ENCODE measurements at regions not wholly inside any gene's neighbourhood (a gene's known extent, or its start where the extent isn't known, plus 50 kb on each side); places are given as distances from the start of the nearest gene placed in this dataset.
A peak's percentile ranks its signal among the peaks of the same experiment; 100 is the strongest.
"Not testable (repeated sequence)": the region's sequence is repeated elsewhere in the genome, so short reads cannot be mapped to it uniquely, and the experiment has no call there.

- DNase-seq (ENCODE audit: unreplicated experiment) = peak; percentile 62
- H3K4me1 Mint-ChIP-seq (ENCODE audit: insufficient read depth, unreplicated experiment); H3K36me3 Mint-ChIP-seq (ENCODE audit: insufficient read depth, unreplicated experiment); H3K27ac Mint-ChIP-seq (ENCODE audit: low read depth, unreplicated experiment); CTCF ChIA-PET; H3K4me3 Mint-ChIP-seq (ENCODE audit: unreplicated experiment); H3K9me3 Mint-ChIP-seq (ENCODE audit: unreplicated experiment); POLR2A ChIA-PET; BruUV-seq (replicated peaks): not testable (repeated sequence)
- intact Hi-C loops (cut with micrococcal nuclease) = loop anchor here (5.0 to 10.0 kb wide), 2 partner anchors 79 to 117 kb away; partner anchors contain the start of gene LPCAT1
- peaks cover 69% of the 10 kb centered on the region for H3K27me3 Mint-ChIP-seq (ENCODE audit: insufficient read depth, unreplicated experiment)
Observed at GRCh38 chr5:1601565-1601964, 77.8 kb upstream of the LPCAT1 start.

DNA sequence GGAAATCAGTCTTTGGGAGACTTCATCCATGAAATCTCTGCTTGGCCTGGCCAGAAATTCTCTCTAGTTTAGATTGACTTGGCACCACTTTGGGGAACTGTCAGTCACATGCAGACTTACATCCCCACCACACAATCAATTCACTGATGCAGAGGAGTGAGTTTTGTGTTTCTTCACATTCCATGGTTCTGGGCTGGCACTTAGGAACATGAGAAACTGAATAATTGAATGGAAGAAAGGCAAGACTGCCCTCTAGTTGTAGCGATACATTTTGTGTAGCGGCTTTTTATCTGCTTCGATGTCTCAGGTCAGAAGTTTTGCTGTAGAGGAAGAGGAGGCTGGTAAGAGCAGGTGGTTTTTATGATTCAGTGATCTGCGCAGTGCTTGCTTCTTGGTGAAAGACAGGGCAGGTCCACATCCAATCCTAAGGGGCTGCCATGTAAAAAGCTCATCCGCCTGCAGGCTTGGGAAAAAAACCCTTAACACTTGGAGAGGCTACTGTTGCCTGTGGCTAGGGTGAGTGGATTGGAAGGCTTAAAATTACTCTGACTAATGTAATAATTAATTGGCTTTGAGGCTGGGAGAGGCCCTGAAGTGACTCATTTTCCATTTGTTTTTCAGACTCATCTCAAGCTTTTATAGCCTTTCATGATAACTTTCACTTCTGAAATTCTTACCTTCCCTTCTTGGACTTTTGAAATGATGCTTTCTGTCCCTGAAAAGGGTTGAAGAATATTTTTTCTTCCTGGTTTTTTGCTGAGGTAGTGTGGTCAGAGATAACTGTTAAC, 75.4 kb upstream of the LPCAT1 start:
- BruUV-seq (replicated peaks); H3K4me3 Mint-ChIP-seq (ENCODE audit: unreplicated experiment); H3K9me3 Mint-ChIP-seq (ENCODE audit: unreplicated experiment); POLR2A ChIA-PET; intact Hi-C loops (cut with micrococcal nuclease); H3K36me3 Mint-ChIP-seq (ENCODE audit: insufficient read depth, unreplicated experiment); CTCF ChIA-PET; H3K27ac Mint-ChIP-seq (ENCODE audit: low read depth, unreplicated experiment); H3K4me1 Mint-ChIP-seq (ENCODE audit: insufficient read depth, unreplicated experiment): not testable (repeated sequence)
- TF ChIP-seq, protein P1, sequence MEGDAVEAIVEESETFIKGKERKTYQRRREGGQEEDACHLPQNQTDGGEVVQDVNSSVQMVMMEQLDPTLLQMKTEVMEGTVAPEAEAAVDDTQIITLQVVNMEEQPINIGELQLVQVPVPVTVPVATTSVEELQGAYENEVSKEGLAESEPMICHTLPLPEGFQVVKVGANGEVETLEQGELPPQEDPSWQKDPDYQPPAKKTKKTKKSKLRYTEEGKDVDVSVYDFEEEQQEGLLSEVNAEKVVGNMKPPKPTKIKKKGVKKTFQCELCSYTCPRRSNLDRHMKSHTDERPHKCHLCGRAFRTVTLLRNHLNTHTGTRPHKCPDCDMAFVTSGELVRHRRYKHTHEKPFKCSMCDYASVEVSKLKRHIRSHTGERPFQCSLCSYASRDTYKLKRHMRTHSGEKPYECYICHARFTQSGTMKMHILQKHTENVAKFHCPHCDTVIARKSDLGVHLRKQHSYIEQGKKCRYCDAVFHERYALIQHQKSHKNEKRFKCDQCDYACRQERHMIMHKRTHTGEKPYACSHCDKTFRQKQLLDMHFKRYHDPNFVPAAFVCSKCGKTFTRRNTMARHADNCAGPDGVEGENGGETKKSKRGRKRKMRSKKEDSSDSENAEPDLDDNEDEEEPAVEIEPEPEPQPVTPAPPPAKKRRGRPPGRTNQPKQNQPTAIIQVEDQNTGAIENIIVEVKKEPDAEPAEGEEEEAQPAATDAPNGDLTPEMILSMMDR (IDR thresholded peaks at IDR 0.05; ENCODE audit: unreplicated experiment) = peak; percentile 30
- peaks cover 61% of the 10 kb centered on the region for H3K27me3 Mint-ChIP-seq (ENCODE audit: insufficient read depth, unreplicated experiment)
- peak; percentile 62 for DNase-seq (ENCODE audit: unreplicated experiment)

DNA sequence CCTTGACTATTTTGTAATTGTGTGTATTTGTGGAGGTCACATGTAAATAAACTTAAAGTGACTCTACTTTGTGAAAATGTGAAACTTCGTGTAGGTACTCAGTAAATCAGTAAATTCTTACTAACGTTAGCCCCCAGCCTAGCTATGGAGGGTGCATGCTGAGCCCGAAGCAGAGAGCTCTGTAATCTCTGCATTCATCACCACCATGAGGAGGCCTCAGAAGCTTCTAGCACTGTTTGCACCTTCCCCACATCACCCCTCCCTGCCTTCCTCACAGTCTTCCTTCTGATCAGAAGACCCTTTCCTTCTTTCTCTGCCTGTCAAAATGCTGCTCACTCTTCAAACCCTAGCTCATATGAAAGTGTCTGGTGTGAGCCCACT, 73.3 kb upstream of the LPCAT1 start:
- intact Hi-C loops (cut with micrococcal nuclease); BruUV-seq (replicated peaks); H3K36me3 Mint-ChIP-seq (ENCODE audit: insufficient read depth, unreplicated experiment); H3K9me3 Mint-ChIP-seq (ENCODE audit: unreplicated experiment); H3K4me3 Mint-ChIP-seq (ENCODE audit: unreplicated experiment); H3K4me1 Mint-ChIP-seq (ENCODE audit: insufficient read depth, unreplicated experiment); POLR2A ChIA-PET; DNase-seq (ENCODE audit: unreplicated experiment); H3K27ac Mint-ChIP-seq (ENCODE audit: low read depth, unreplicated experiment): not testable (repeated sequence)
- CTCF ChIA-PET = interaction anchor here (0.6 kb wide), 1 partner anchor 104 kb away, joined by 3 read pairs; no protein-coding TSS in a partner anchor
- H3K27me3 Mint-ChIP-seq (ENCODE audit: insufficient read depth, unreplicated experiment) = peaks cover 45% of the 10 kb centered on the region

GRCh38 chr5:1596462-1597092, 72.8 kb upstream of the LPCAT1 start:
- intact Hi-C loops (cut with micrococcal nuclease); POLR2A ChIA-PET; H3K27ac Mint-ChIP-seq (ENCODE audit: low read depth, unreplicated experiment); BruUV-seq (replicated peaks); H3K36me3 Mint-ChIP-seq (ENCODE audit: insufficient read depth, unreplicated experiment); H3K9me3 Mint-ChIP-seq (ENCODE audit: unreplicated experiment); H3K4me1 Mint-ChIP-seq (ENCODE audit: insufficient read depth, unreplicated experiment); DNase-seq (ENCODE audit: unreplicated experiment); H3K4me3 Mint-ChIP-seq (ENCODE audit: unreplicated experiment): not testable (repeated sequence)
- CTCF ChIA-PET = interaction anchor here (0.6 kb wide), 1 partner anchor 104 kb away, joined by 3 read pairs; no protein-coding TSS in a partner anchor
- H3K27me3 Mint-ChIP-seq (ENCODE audit: insufficient read depth, unreplicated experiment) = peaks cover 41% of the 10 kb centered on the region

GRCh38 chr5:1594357-1595106, 70.8 kb upstream of the LPCAT1 start:
- BruUV-seq (replicated peaks) = no TSS peak
- TF ChIP-seq, protein P1 (IDR thresholded peaks at IDR 0.05; ENCODE audit: unreplicated experiment) = no peak
- Mint-ChIP-seq H3K4me3 (ENCODE audit: unreplicated experiment) (no peak overlapping the region), H3K27me3 (ENCODE audit: insufficient read depth, unreplicated experiment) (peaks cover 21% of the 10 kb centered on the region), H3K9me3 (ENCODE audit: unreplicated experiment) (no peaks in the 10 kb centered on the region), H3K36me3 (ENCODE audit: insufficient read depth, unreplicated experiment) (no peaks in the 10 kb centered on the region), H3K4me1 (ENCODE audit: insufficient read depth, unreplicated experiment) (no peaks in the 10 kb centered on the region), H3K27ac (ENCODE audit: low read depth, unreplicated experiment) (no peak overlapping the region)
- CTCF ChIA-PET = no interaction called here
- POLR2A ChIA-PET = no interaction called here
- no peak for DNase-seq (ENCODE audit: unreplicated experiment)
- intact Hi-C loops (cut with micrococcal nuclease) = no loop called here

Data from MCF 10A (cell line).